NOMO-1 (cell line): ENCODE measurements at regions not wholly inside any gene's neighbourhood (a gene's known extent, or its start where the extent isn't known, plus 50 kb on each side); places are given as distances from the start of the nearest gene placed in this dataset.

Experiments
- DNase-seq, 2 experiments: peaks; one replicate each; lab custom pipeline; 2025; ENCODE audit not compliant: unreplicated experiment in 2 of 2; lab: John Stamatoyannopoulos, UW

DNA sequence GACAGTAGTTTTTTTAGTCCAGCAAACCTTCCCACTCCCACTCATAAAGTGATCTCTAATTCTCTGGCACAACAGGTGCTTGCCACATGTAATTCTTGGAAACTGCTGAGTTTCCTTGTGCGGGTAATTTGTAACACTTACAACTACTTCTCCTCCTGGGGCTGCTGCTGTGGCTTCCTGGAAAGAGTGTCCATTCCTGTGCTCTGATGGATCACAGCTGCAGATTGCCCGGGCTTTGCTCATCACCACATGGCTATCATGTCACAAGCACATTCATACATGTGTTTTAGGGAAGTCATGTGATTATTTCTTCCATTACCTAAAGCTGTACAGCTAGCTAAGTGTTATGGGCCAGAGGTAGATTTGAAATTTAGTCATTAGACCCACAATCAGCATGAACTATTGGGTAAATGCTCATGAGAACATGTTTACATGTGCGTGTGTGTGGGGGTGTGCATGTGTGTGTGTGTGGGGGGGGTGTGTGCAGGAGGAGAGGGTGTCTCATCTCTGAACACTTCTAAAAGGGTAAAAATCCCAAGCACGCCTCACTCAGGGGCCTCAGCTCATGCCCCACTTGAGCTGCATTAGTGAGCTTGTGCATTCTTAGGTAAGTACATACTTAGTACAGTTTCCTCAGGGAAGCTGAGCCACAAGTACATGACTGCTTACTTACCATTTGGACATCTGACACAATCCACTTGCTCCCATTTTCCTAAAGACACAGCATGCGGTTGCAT is 118.1 kb upstream of the CCDC112 start:
- no peak for DNase-seq

- no peak for DNase-seq
These were observed 117.2 kb upstream of the CCDC112 start for GRCh38 chr5:115413651-115414050.

DNA sequence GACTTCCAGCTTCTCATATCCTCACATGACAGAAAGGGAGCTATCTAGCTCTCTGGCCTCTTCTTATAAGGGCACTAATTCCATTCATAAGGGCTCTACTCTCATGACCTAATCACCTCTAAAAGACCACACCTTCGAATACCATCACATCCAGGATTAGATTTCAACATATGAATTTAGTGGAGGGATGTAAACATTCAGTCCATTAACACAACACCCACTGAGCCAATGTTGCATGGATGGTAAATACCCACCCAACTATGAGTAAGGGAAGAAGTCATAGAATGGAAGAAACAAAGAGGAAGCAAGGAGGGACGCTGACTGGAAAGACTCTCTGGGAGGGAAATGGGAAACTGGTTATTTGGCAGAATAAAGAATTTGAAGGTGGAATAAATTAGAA is 112.6 kb upstream of the CCDC112 start:
- no peak for DNase-seq

GRCh38 chr5:115402822-115403577 is 106.5 kb upstream of the CCDC112 start:
- no peak for DNase-seq

DNA sequence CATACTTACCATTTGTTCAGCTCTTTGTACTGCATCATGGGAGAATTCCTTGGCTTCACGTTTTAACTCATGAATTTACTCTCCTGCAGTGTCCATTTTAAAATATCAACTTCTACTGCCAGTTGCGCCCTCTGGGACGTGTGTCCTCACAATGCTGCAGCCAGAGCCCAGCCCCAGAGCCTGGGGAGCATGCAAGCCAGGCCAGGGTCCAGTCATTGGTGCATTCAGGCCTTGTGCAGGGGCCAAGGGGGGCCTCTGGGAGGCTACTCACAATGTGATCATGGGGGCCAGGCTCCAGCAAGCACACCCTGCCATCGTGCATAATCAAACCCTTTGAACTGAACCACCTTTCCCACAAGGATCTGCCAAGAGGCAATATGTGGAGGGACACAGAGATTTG is 105.6 kb upstream of the CCDC112 start:
- no peak for DNase-seq

DNA sequence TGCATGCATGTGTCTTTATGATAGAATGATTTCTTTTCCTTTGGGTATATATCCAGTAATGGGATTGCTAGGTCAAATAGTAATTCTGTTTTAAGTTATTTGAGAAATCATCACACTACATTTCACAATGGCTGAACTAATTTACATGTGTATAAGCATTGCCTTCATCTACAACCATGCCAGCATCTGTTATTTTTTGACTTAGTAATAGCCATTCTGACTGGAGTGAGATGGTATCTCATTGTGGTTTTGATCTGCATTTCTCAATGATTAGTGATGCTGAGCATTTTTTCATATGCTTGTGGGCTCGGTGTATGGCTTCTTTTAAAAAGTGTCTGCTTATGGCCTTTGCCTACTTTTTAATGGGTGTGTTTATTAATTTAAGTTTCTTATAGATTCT is 102.3 kb upstream of the CCDC112 start:
- DNase-seq: no peak

- no peak for DNase-seq
These were observed 100.2 kb upstream of the CCDC112 start for GRCh38 chr5:115396688-115397087.

GRCh38 chr5:115396081-115396480 is 99.6 kb upstream of the CCDC112 start:
- no peak for DNase-seq

DNA sequence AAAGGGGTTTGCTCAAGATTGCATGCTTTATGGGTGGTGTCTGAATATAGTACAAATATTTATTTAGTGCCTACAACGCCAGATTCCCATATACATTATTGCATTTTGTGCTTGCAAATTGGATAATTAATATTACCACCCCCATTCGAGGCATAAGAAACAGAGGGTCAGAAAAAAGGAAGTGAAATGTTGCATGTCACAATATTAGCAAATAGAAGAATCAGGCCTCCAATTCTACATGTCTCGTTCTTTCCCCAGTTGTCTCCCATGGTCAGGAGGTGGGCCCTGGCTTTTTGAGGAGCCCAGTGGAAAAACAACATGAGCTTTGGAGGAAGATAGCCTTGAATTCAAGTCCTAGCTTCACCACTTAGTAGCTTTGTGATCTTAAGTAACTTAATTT is 98.1 kb upstream of the CCDC112 start:
- peak in 1 of 2 experiments; percentile 23 for DNase-seq

GRCh38 chr5:115393239-115393638 is 96.8 kb upstream of the CCDC112 start:
- DNase-seq: no peak

- DNase-seq: no peak
These were observed 96.2 kb upstream of the CCDC112 start for GRCh38 chr5:115392611-115393010.

DNA sequence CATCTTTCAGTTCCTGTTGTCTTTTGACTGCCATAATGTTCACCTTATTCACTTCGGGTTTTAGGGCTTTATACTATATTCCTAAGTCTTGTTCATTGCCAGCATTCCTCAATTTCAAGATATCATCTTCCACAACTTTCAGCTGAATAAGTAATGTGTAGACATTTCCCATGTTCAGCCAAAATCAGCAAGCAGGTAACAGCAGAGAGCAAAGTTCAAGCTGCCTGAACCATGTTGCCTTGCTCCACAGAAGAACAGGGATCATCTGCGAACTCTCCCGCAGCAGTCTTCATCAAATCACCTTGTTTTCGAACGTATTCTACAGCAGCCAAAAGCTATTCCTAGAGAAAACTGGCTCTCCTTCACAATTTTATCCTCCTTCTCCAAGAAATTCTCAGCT is 95.3 kb upstream of the CCDC112 start:
- no peak for DNase-seq

GRCh38 chr5:115389799-115390382 is 93.4 kb upstream of the CCDC112 start:
- no peak for DNase-seq

- DNase-seq: no peak
These were observed 92.8 kb upstream of the CCDC112 start for GRCh38 chr5:115389034-115389798.

DNA sequence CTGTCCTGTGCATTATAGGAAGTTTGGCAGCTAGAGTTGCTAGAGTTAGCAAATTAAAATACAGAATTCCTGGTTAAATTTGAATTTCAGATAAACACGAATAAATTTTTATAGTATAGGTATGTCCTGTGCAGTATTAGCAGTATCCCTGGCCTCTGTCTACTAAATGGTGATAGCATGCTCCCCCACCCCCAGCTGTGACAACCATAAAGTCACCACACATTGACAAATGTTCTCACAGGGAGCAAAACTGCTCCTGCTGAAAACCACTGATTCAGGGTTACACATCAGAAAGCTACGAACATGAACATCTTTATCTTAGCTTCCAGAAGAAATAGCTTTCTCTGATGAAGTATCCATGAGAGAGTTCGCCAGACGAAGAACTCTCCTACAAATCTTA is 91.8 kb upstream of the CCDC112 start:
- DNase-seq: no peak

- DNase-seq: no peak
These were observed 91.4 kb upstream of the CCDC112 start for GRCh38 chr5:115387816-115388215.

- no peak for DNase-seq
These were observed 90.2 kb upstream of the CCDC112 start for GRCh38 chr5:115386657-115387056.

DNA sequence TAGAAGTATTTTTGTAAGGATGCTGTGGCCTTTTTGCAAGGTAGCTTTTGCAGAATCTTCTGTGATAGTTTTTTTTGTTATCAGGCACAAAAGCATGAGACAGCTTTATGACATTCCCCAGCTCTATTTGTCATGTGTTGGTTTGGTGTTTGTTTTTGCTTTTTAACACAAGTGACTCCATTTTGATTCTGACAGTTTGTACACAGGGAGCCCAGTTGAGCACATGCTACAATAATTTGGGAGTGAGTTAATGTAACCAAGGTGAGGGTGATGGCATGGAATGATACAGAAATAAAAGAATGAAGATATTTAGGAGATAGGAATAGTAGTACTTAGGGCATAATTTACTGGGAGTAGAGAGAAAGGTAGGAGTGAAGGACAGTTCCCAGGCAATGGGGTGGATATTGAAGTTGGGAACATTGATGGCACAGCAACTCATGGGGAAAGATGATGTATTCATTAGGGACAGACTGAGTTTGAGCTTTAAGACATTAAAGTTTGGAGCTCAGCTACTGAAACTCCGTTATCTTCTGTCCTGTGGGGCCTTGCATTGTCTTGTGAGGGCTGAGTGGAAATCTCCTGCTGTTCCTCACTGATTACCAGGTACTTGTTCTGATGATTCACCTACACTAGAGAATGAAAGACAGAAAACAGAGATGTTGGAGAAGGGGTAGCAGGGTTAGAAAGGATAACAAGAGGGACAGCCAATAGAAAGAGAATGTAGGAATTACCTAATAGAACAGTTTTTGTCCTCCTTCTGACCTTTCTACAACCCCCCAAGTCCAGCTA is 88.3 kb upstream of the CCDC112 start:
- no peak for DNase-seq

- DNase-seq: no peak
These were observed 86.5 kb upstream of the CCDC112 start for GRCh38 chr5:115382989-115383388.

GRCh38 chr5:115381911-115382662 is 85.6 kb upstream of the CCDC112 start:
- no peak for DNase-seq
